ENCODE measurements at regions not wholly inside any gene's neighbourhood (a gene's known extent, or its start where the extent isn't known, plus 50 kb on each side); places are given as distances from the start of the nearest gene placed in this dataset.

DNA sequence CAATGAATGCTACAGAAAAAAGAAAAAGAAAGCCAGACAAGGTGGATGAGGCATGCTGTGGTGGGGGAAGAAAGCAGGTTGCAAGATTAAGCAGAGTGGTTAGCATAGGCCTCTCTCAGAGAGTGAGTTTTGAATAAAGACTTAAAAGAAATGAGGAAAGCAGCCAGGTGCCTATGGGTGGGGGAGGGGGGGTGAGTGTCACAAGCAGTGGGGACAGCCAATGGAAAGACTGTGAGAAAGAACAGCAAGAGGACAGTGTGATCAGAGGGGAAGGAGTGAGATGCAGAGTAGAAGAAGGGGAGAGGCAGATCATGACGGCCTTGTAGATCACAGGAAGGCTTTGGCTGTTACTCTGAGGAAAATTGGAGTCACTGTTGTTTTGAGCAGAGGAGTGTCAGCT lies 162.5 kb downstream of the SOX3 start:
- no peaks in the 10 kb centered on the region for H3K27me3 ChIP-seq (ENCODE audit: insufficient read depth, low read length)
- 30% methylated on average over 1 of the region's 1 CpG for WGBS
- no peak overlapping the region for H3K4me3 ChIP-seq (ENCODE audit: low read length)

DNA sequence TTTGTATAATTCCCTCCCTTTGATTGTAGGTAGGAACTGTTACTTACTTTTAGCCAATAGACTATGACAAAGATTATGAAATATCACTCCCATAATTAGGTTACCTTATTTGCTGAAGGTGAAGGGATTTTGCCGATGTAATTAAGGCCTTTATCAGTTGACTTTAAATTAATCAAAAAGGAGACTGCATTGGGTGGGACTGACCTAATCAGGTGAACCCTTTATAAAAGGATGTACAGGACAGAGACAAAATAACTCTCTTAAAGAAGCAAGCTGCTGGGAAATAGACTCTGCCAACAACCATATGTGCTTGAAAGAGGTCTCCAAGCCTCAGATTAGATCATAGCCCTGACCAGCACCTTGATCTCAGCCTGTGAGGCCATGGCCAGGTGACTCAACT lies 167.6 kb downstream of the SOX3 start:
- H3K36me3 ChIP-seq (ENCODE audit: insufficient read depth, low read length) = no peaks in the 10 kb centered on the region
- H3K9ac ChIP-seq (ENCODE audit: low read depth, low read length) = no peak overlapping the region
- no peaks in the 10 kb centered on the region for H3K27me3 ChIP-seq (ENCODE audit: insufficient read depth, low read length)
- WGBS = no CpG with 5 or more reads among the region's 1 CpG
- H3K9me3 ChIP-seq (ENCODE audit: insufficient read depth, low read depth, low read length) = no peaks in the 10 kb centered on the region
- no peak overlapping the region for H3K27ac ChIP-seq (ENCODE audit: low read depth, low read length)
- no peak overlapping the region for H3K4me3 ChIP-seq (ENCODE audit: low read length)
- peaks cover 3% of the 10 kb centered on the region; the same call in 1 of the 2 replicates for H3K4me1 ChIP-seq (ENCODE audit: insufficient read depth, low read length)

More for the DNA sequence above, 162.5 kb downstream of the SOX3 start:
- Histone ChIP-seq H3K27ac (ENCODE audit: low read depth, low read length) (no peak overlapping the region), H3K9ac (ENCODE audit: low read depth, low read length) (no peak overlapping the region), H3K36me3 (ENCODE audit: insufficient read depth, low read length) (no peaks in the 10 kb centered on the region), H3K4me1 (ENCODE audit: insufficient read depth, low read length) (peaks cover 22% of the 10 kb centered on the region), H3K9me3 (ENCODE audit: insufficient read depth, low read depth, low read length) (no peaks in the 10 kb centered on the region)

DNA sequence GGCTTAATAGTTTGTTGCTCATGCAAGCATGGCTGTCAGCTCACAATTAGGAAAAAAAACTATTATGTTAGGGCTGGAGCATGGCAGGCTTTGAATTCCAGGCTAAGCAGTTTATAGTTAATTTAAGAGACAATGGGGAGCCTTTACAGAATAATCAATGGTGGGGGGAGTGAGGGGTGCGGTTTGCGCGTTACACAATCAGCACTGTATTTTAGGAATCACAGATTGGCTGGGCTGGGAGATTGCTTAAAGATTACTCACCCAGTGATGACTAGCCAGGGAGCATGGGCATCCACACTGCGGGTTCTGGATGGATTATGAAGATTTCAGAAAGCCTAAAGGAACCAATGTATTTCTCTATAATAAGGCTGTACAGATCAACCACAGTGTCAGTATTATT lies 186.6 kb downstream of the SOX3 start:
- H3K9ac ChIP-seq (ENCODE audit: low read depth, low read length) = no peak overlapping the region
- H3K4me3 ChIP-seq (ENCODE audit: low read length) = no peak overlapping the region
- H3K27me3 ChIP-seq (ENCODE audit: insufficient read depth, low read length) = no peaks in the 10 kb centered on the region
- 75% methylated on average over 4 of the region's 4 CpGs for WGBS
- H3K27ac ChIP-seq (ENCODE audit: low read depth, low read length) = no peak overlapping the region
- H3K36me3 ChIP-seq (ENCODE audit: insufficient read depth, low read length) = no peaks in the 10 kb centered on the region
- H3K4me1 ChIP-seq (ENCODE audit: insufficient read depth, low read length) = peaks cover 7% of the 10 kb centered on the region
- no peaks in the 10 kb centered on the region for H3K9me3 ChIP-seq (ENCODE audit: insufficient read depth, low read depth, low read length)

DNA sequence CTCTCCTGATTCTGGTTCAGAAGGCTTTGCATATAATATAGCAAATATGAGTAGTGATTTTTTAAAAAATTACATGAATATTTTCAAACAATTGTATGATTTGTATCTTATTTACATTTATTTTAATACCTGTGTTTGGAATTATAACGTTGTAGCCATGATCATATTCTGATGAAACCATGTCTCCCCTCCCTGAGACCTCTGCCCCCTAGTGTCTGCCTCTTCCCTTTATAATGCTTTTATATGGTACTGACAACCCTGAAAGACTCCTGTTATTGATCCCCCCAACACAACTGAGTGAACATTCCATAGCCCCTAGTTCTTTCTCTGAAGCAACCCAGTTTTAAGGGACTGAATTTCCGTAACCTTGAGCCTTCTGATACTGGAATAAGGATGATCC lies 187.4 kb downstream of the SOX3 start:
- H3K27ac ChIP-seq (ENCODE audit: low read depth, low read length) = no peak overlapping the region

DNA sequence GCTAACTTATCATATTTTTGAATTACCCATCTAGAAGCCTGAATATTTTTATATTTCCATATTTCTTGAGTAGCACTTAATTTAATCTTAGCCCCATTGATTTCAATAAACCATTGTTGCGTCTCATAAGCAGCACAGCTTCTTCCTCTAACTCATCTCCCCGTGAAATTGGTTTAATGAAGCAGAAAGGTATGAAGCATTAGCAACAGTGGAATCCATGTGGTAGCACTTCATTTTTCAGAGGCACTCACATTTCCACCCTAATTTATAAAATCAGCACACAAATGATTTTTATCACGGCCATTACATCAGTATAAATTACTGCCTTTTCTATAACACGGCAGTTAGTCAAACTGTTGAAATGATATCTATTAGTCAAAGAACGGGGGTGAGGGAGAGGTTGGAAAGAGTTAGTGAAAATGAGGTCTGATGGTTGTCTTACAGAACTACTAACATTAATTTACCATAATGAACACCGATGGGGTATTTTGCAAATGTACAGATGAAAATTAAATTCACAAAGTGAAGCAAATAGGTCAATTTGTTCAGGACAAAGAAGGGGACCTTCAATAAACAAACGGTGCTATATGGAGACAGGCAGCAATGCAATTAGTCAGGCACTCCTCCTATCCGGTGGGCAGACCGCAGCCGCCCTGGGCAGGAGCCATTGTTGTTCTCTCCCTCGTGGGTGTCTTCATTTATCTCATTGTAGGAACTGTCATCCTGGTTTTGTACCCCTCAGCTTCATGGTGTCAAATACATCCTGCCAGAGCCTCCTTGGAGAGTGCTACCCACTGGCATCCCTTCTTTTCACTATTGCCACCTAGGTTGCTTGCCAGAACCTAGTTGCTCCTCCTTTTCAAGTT lies 205.7 kb downstream of the SOX3 start:
- H3K9me3 ChIP-seq (ENCODE audit: insufficient read depth, low read depth, low read length) = no peaks in the 10 kb centered on the region
- H3K4me1 ChIP-seq (ENCODE audit: insufficient read depth, low read length) = peaks cover 12% of the 10 kb centered on the region
- H3K27ac ChIP-seq (ENCODE audit: low read depth, low read length) = no peak overlapping the region
- H3K36me3 ChIP-seq (ENCODE audit: insufficient read depth, low read length) = no peaks in the 10 kb centered on the region
- no peaks in the 10 kb centered on the region for H3K27me3 ChIP-seq (ENCODE audit: insufficient read depth, low read length)
- H3K9ac ChIP-seq (ENCODE audit: low read depth, low read length) = no peak overlapping the region
- WGBS = 86% methylated on average over 9 of the region's 11 CpGs
- no peak overlapping the region for H3K4me3 ChIP-seq (ENCODE audit: low read length)

More for the DNA sequence above, 187.4 kb downstream of the SOX3 start:
- Histone ChIP-seq H3K4me1 (ENCODE audit: insufficient read depth, low read length) (peaks cover 7% of the 10 kb centered on the region), H3K36me3 (ENCODE audit: insufficient read depth, low read length) (no peaks in the 10 kb centered on the region), H3K4me3 (ENCODE audit: low read length) (no peak overlapping the region), H3K27me3 (ENCODE audit: insufficient read depth, low read length) (no peaks in the 10 kb centered on the region), H3K9me3 (ENCODE audit: insufficient read depth, low read depth, low read length) (no peaks in the 10 kb centered on the region), H3K9ac (ENCODE audit: low read depth, low read length) (no peak overlapping the region)
- WGBS = 92% methylated on average over 1 of the region's 2 CpGs

DNA sequence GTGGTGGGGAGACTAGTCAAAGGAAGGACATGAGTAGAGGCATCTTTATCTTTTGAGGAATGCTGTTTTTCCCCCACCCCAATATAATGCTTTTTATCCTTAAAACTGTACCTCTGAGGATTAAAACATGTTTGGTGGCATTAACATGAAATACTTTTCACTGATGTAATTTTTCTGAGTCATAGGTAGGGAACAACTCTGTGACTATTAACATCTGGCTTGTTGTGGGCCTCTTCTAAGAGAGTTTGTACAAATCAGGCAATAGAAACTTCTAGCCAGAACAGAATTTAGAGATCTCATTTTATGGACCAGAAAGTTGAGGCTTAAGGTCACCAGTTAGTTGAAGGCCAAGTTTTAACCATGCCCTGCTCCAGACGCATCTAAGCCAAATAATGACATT lies 207.6 kb downstream of the SOX3 start:
- WGBS = no CpG with 5 or more reads among the region's 1 CpG
- Histone ChIP-seq H3K36me3 (ENCODE audit: insufficient read depth, low read length) (no peaks in the 10 kb centered on the region), H3K4me3 (ENCODE audit: low read length) (no peak overlapping the region)

DNA sequence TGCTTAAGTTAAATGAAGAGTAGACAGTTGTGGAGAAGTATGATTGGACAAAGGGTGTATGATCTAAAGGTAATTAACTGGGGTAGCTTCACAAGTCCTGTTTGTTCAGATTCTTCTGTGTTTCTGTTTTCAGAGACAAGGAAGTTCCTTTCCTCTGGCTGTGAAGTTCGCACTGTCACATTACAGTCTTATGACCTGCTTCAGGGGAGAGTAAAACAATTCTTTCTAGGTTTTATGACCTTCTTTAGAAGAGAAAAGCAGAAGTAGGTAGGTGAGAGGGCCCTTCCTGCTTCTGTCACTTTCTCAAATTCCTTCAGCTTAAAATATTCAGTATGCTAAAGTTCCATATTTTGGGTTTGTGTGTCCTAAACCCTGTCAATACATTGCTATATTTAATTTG lies 211.9 kb downstream of the SOX3 start:
- Histone ChIP-seq H3K4me3 (ENCODE audit: low read length) (no peak overlapping the region), H3K9ac (ENCODE audit: low read depth, low read length) (no peak overlapping the region), H3K27me3 (ENCODE audit: insufficient read depth, low read length) (no peaks in the 10 kb centered on the region), H3K9me3 (ENCODE audit: insufficient read depth, low read depth, low read length) (no peaks in the 10 kb centered on the region), H3K4me1 (ENCODE audit: insufficient read depth, low read length) (peaks cover 9% of the 10 kb centered on the region), H3K36me3 (ENCODE audit: insufficient read depth, low read length) (no peaks in the 10 kb centered on the region), H3K27ac (ENCODE audit: low read depth, low read length) (no peak overlapping the region)
- no CpG with 5 or more reads among the region's 1 CpG for WGBS

More for the DNA sequence above, 207.6 kb downstream of the SOX3 start:
- Histone ChIP-seq H3K9ac (ENCODE audit: low read depth, low read length) (no peak overlapping the region), H3K4me1 (ENCODE audit: insufficient read depth, low read length) (peaks cover 14% of the 10 kb centered on the region), H3K9me3 (ENCODE audit: insufficient read depth, low read depth, low read length) (no peaks in the 10 kb centered on the region), H3K27me3 (ENCODE audit: insufficient read depth, low read length) (no peaks in the 10 kb centered on the region), H3K27ac (ENCODE audit: low read depth, low read length) (no peak overlapping the region)

DNA sequence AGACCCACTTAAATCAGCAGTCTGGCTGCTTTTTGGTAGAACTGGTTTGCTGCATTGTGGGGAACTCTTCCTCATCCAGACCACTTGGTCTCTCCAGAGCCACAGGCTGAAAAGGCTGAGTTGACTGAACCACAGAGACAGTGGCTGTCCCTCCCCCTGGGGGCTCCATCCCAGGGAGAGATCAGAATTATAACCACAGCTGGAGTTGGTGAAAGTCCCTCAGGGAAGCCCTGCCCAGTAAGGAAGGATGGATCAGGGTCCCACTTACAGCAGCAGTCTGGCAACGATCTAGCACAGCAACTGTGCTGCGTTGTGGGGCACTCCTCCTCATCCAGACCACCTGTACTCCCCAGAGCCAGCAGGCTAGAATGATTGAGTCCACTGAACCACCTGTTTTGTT lies 212.7 kb downstream of the SOX3 start:
- Histone ChIP-seq H3K4me3 (ENCODE audit: low read length) (no peak overlapping the region), H3K36me3 (ENCODE audit: insufficient read depth, low read length) (no peaks in the 10 kb centered on the region), H3K9ac (ENCODE audit: low read depth, low read length) (no peak overlapping the region), H3K27ac (ENCODE audit: low read depth, low read length) (no peak overlapping the region), H3K9me3 (ENCODE audit: insufficient read depth, low read depth, low read length) (no peaks in the 10 kb centered on the region), H3K4me1 (ENCODE audit: insufficient read depth, low read length) (peaks cover 4% of the 10 kb centered on the region; the same call in 1 of the 2 replicates), H3K27me3 (ENCODE audit: insufficient read depth, low read length) (no peaks in the 10 kb centered on the region)
- WGBS = 90% methylated on average over 2 of the region's 2 CpGs

DNA sequence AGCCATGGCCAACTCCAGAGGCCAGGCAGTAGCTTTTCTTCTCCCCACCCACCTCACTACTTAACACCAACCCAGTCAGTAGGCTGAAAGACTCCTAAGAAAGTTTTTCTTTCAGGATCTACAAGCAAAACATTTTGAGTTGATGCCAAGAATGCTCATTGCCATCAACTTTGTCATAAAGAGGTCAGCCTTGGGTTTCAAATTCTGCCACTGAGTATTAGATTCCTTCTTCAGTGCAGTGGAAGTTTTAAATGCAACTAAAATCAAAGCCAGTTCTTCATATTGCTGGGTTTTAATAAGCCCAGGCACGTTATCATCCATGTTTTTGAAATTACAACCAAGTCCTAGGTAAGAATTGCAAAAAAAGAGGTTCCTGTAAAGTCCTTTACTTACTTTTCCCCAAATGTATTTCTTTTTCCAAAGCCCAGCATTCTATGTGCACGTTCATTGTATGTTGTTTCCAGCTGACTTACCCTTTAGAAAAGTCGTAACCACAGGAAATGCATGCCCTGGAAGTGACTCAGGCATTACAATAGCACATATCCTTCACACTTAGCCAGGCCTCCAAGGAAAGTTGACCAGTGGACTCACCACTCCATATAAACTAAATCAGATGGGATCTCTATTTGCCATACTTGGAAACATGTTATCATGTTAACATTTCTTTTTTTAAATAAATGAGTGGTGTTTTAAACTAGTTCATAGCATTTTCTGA lies 229.9 kb downstream of the SOX3 start:
- 10% methylated on average over 3 of the region's 3 CpGs for WGBS
- peak overlapping the region; percentile 85 for H3K27ac ChIP-seq (ENCODE audit: low read depth, low read length)

DNA sequence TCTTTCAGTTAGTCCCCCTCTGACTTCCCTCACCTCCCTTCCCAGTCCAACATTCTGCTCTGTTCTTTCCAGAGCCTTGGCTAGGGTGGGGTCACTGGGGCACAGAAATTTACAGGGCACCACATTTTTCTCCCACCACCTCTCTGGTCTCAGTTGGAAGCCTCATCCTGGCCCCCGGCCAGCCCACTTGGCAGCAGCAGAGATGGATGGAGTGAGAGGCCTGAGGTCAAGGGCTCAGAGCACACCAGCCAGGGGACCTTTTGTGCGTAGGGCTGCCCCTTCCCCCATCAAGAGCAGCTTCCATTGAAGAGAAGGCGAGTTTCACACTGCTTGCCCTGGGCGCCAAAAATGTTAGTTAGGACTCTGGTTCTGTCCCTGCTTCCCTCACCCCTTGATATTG lies 230.9 kb downstream of the SOX3 start:
- Histone ChIP-seq H3K4me1 (ENCODE audit: insufficient read depth, low read length) (peaks cover 8% of the 10 kb centered on the region), H3K9me3 (ENCODE audit: insufficient read depth, low read depth, low read length) (no peaks in the 10 kb centered on the region), H3K9ac (ENCODE audit: low read depth, low read length) (no peak overlapping the region), H3K27me3 (ENCODE audit: insufficient read depth, low read length) (no peaks in the 10 kb centered on the region), H3K27ac (ENCODE audit: low read depth, low read length) (no peak overlapping the region), H3K4me3 (ENCODE audit: low read length) (no peak overlapping the region), H3K36me3 (ENCODE audit: insufficient read depth, low read length) (no peaks in the 10 kb centered on the region)
- WGBS = 86% methylated on average over 4 of the region's 4 CpGs

More for the DNA sequence above, 229.9 kb downstream of the SOX3 start:
- Histone ChIP-seq H3K27me3 (ENCODE audit: insufficient read depth, low read length) (no peaks in the 10 kb centered on the region), H3K4me3 (ENCODE audit: low read length) (0 out of 2 replicates have a peak overlapping the region, but pooled peaks have one; percentile 19), H3K36me3 (ENCODE audit: insufficient read depth, low read length) (no peaks in the 10 kb centered on the region), H3K9ac (ENCODE audit: low read depth, low read length) (0 out of 2 replicates have a peak overlapping the region, but pooled peaks have one; percentile 12), H3K9me3 (ENCODE audit: insufficient read depth, low read depth, low read length) (no peaks in the 10 kb centered on the region), H3K4me1 (ENCODE audit: insufficient read depth, low read length) (peaks cover 8% of the 10 kb centered on the region)

DNA sequence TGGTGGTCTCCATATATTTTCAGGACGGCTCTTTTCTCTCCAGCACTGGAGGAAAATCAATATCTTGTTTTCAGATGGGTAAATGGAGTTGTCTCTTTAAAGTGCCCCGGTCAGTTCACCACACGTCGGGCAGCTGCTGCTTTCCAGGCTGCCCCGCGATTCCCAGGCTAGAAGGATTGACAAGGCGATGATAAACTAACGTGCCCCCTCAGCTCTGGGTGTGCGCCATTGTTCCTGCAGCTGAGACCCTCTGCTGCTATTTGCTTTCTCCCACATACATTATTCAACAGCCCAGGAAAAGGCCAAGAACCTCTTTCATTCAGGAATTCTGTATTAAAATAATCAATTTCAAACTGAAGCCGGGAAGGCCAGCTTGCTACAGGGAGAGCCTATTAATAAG lies 254.5 kb downstream of the SOX3 start:
- H3K27ac ChIP-seq (ENCODE audit: low read depth, low read length) = no peak overlapping the region
- H3K9ac ChIP-seq (ENCODE audit: low read depth, low read length) = no peak overlapping the region
- H3K9me3 ChIP-seq (ENCODE audit: insufficient read depth, low read depth, low read length) = no peaks in the 10 kb centered on the region
- no peaks in the 10 kb centered on the region for H3K27me3 ChIP-seq (ENCODE audit: insufficient read depth, low read length)
- H3K36me3 ChIP-seq (ENCODE audit: insufficient read depth, low read length) = no peaks in the 10 kb centered on the region
- H3K4me1 ChIP-seq (ENCODE audit: insufficient read depth, low read length) = peaks cover 22% of the 10 kb centered on the region
- WGBS = 79% methylated on average over 10 of the region's 10 CpGs
- no peak overlapping the region for H3K4me3 ChIP-seq (ENCODE audit: low read length)
